GM10248 (cell line): ENCODE measurements at regions not wholly inside any gene's neighbourhood (a gene's known extent, or its start where the extent isn't known, plus 50 kb on each side); places are given as distances from the start of the nearest gene placed in this dataset.

Experiments used
- CTCF ChIA-PET: fragments of 300-600 bp; sonication (Branson Sonifier 250); formaldehyde crosslinking; extraction: SDS; loops from one replicate; lab custom pipeline; 2021; ENCODE audit warnings: antibody characterized with exemption; lab: Yijun Ruan, JAX
- POLR2A ChIA-PET: fragments of 350-650 bp; sonication (Branson Sonifier 250); formaldehyde crosslinking; extraction: SDS; loops from one replicate; lab custom pipeline; 2020; ENCODE audit warnings: antibody characterized with exemption; lab: Yijun Ruan, JAX
- DNase-seq: peaks from one replicate; pipeline ENCODE4 v3.0.0; 2012; ENCODE audit errors: extremely low spot score
- TF ChIP-seq, protein P1 (sequence below): IDR thresholded peaks from 2 replicates; pipeline ENCODE4 v1.5.1; 2012; ENCODE audit warnings: mild to moderate bottlenecking, low read depth; ENCODE audit errors: extremely low read depth, missing control alignments, control extremely low read depth

DNA sequence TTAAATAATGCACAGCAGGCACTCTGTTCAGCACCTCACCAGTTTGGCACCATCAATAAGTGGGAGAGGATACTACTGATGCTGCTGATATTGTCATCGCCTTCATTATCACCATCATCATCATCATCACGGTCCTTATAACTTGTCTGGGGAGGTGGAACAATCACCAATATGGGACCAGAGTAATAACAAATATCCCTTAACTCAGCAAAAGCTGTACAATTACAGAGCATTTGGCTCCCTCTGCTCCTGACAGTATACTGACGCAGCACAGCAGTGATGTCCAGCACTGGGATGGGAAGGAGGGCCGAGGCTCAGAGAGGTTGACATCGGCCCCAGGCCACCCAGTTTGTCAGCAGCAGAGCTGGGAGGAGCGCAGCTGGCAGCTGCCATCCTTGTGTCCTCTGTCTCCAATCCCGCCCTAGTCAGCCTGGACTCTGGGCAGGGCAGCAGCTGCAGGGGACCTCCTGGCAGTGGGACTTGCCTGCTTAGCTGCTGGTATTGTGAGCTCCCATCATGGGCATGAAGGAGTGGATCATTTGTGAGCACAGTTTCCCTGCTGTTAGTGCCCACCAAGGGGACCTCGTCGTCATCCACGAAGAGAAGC is 90.0 kb downstream of the DHCR7 start:
- TF ChIP-seq, protein P1, sequence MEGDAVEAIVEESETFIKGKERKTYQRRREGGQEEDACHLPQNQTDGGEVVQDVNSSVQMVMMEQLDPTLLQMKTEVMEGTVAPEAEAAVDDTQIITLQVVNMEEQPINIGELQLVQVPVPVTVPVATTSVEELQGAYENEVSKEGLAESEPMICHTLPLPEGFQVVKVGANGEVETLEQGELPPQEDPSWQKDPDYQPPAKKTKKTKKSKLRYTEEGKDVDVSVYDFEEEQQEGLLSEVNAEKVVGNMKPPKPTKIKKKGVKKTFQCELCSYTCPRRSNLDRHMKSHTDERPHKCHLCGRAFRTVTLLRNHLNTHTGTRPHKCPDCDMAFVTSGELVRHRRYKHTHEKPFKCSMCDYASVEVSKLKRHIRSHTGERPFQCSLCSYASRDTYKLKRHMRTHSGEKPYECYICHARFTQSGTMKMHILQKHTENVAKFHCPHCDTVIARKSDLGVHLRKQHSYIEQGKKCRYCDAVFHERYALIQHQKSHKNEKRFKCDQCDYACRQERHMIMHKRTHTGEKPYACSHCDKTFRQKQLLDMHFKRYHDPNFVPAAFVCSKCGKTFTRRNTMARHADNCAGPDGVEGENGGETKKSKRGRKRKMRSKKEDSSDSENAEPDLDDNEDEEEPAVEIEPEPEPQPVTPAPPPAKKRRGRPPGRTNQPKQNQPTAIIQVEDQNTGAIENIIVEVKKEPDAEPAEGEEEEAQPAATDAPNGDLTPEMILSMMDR = no peak
- DNase-seq = no peak
- ChIA-PET CTCF (interaction anchor here (0.9 kb wide), 1 partner anchor 46 kb away, joined by 3 read pairs; no protein-coding TSS in a partner anchor), POLR2A (no interaction called here)

DNA sequence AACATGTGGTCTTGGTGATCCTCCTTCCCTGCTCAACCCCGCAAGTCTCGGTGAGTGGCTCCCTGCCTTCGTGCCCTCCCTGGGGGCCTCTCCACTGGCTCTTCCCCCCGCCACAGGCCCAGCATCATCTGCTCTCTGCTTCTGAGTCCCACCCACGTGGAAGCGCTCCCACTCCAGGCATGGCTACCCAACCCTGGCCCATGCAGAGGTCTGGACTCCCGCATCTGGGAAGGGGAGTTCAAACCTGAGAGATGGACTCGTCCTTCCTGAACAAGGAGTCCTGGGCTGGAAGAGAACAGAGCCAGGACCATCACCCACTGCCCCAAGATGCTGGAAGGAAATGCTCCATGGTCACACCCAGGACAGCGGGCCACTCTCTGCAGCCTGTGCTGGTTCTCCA is 90.8 kb downstream of the DHCR7 start:
- ChIA-PET CTCF (interaction anchor here (1.1 kb wide), 1 partner anchor 8 kb away, joined by 3 read pairs; no protein-coding TSS in a partner anchor), POLR2A (no interaction called here)
- DNase-seq = no peak
- TF ChIP-seq, protein P1 = no peak

DNA sequence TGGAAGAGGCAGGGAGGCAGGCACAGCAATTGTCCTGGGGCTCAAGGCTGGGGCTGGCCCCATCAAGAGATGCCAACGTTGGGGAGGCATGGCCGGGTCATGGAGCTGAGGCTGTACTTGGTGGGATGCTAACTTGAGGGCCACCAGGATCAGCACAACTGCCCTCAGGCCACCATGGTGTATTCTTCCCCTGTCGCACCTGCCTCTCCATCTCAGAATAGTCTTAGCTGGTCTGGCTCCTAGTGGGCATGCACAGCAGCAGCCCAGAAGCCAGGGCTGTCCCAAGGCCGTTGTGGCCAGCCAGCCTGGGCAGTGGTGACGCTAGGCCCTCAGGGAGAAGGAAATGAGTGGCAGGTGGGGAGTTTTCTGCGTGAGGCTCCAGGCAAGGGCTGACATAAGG is 91.3 kb downstream of the DHCR7 start:
- POLR2A ChIA-PET = no interaction called here
- TF ChIP-seq, protein P1 = no peak
- CTCF ChIA-PET = interaction anchor here (1.1 kb wide), 1 partner anchor 9 kb away, joined by 3 read pairs; no protein-coding TSS in a partner anchor
- DNase-seq = no peak

DNA sequence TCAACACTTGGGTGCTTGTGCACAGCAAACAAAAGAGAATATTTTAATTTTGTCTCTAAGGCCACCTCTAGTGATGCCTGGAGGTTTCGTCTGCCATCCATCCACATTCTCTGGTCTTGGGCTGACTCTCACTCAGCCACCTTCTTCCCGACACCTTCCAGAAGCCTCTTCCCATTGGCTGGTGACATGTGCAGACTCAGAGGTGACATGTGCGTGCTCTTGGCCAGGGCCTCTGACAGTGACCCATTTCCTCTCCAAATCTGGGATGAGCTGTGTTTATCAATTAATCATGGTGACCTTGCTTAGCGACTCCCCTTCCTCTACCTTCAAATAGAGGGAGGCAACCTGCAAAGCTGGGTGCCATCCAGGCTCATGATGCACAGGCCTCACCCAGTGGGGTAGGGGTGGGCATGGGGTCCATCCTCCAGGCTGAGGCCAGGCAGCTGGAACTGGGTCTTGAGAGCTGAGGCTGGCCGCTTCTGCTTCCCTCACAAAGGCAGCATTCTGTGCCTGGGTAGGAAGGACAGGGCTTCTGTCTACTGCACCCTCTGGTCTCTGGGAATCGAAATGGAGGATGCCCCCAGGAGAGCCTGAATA is 91.8 kb downstream of the DHCR7 start:
- ChIA-PET CTCF (interaction anchor here (1.1 kb wide), 1 partner anchor 9 kb away, joined by 3 read pairs; no protein-coding TSS in a partner anchor), POLR2A (no interaction called here)
- DNase-seq = no peak
- TF ChIP-seq, protein P1 = no peak

DNA sequence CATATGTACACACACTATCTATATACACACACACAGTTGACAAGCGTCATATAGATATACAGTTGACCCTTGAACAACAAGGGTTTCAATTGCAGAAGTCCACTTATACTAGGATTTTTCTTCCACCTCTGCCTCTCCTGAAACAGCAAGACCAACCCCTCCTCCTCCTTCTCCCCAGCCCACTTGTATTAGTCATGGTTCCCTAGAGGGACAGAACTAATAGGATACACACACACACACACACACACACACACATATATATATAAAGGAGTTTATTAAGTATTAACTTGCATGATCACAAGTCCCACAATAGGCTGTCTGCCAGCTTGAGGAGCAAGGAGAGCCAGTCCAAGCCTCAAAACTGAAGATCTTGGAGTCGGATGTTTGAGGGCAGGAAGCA is 92.9 kb downstream of the DHCR7 start:
- ChIA-PET POLR2A (no interaction called here), CTCF (no interaction called here)
- DNase-seq = no peak
- TF ChIP-seq, protein P1 = no peak

DNA sequence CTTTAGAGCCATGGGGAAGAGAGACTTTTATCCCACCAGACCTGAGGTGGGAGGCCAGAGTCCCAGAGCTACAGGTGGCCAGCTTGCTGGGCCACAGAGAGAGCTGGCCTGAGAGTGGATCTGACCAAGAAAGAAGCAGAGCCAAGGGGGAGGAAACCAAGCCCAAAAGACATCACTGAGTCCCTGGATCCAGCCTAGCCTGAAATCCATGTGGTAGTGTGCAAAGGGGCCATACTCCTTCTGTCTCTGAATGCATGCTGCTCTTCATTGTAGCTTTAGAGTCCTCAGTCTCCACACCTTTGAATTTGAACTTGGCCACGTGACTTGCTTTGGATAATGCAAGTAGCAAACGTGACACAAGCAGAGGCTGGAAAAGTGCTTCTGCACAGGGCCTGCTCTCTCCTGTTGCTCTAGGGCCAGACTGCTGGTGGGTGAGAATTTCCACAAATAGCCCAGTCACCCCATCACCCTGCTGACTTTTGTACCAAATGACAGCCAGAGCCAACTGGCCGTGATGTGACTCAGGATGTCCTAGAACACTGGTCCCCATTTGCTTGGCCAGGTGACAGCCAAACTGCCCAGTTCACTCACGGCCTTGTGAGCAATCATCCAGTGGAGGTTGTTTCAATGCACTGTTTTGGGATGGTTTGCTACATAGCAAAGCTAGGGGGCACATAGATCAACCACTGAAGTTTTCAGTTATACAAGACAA is 93.6 kb downstream of the DHCR7 start:
- DNase-seq = no peak
- ChIA-PET POLR2A (no interaction called here), CTCF (no interaction called here)
- TF ChIP-seq, protein P1 = no peak
